CD4-positive, alpha-beta memory T cell (primary cell): ENCODE measurements at regions not wholly inside any gene's neighbourhood (a gene's known extent, or its start where the extent isn't known, plus 50 kb on each side); places are given as distances from the start of the nearest gene placed in this dataset.

ENCODE experiments used
- CTCF ChIA-PET: fragments of 350-600 bp; sonication (Branson Sonifier 250); formaldehyde crosslinking; loops from one replicate; lab custom pipeline; 2021; ENCODE audit warnings: inconsistent platforms; ENCODE audit not compliant: partially characterized antibody; lab: Charles Lee
- POLR2A ChIA-PET: fragments of 350-600 bp; sonication (Branson Sonifier 250); formaldehyde crosslinking; loops from one replicate; lab custom pipeline; 2021; ENCODE audit not compliant: partially characterized antibody; lab: Charles Lee
- DNase-seq, 5 donors: peaks; one replicate each; pipeline versions ENCODE4 v3.0.0 to v3.0.0-alpha.2; 2020 to 2022; ENCODE audit warnings: mixed read lengths in 1 of 5
- H3K27ac ChIP-seq: one replicate; pipeline ENCODE4 v1.7.0; 2013; ENCODE audit warnings: low read depth, low read length
- H3K27me3 ChIP-seq: 2 replicates; pipeline ENCODE4 v1.7.0; 2013; ENCODE audit warnings: mild to moderate bottlenecking, low read length, moderate library complexity; ENCODE audit not compliant: insufficient read depth
- H3K36me3 ChIP-seq: 2 replicates; pipeline ENCODE4 v1.7.0; 2013; ENCODE audit warnings: mild to moderate bottlenecking, low read length, moderate library complexity; ENCODE audit not compliant: insufficient read depth
- H3K4me1 ChIP-seq: 2 replicates; pipeline ENCODE4 v1.7.0; 2013; ENCODE audit warnings: mild to moderate bottlenecking, low read length, moderate library complexity; ENCODE audit not compliant: insufficient read depth
- H3K4me3 ChIP-seq, 2 donors: one replicate each; pipeline ENCODE4 v1.7.0; 2013; ENCODE audit warnings: low read length in 2 of 2, mild to moderate bottlenecking in 1 of 2
- H3K9me3 ChIP-seq, 2 donors: one replicate each; pipeline ENCODE4 v1.7.0; 2013; ENCODE audit warnings: low read length in 2 of 2, control low read depth in 1 of 2; ENCODE audit not compliant: control insufficient read depth in 1 of 2
- H3K27ac Mint-ChIP-seq, 7 donors: one replicate each; pipeline ENCODE4 v1.8.0; 2020 to 2021; ENCODE audit warnings: mixed read lengths in 7 of 7, mild to moderate bottlenecking in 6 of 7, inconsistent platforms in 3 of 7, moderate library complexity in 3 of 7
- H3K27me3 Mint-ChIP-seq, 2 donors: one replicate each; pipeline ENCODE4 v1.8.0; 2020 to 2021; ENCODE audit warnings: mixed read lengths in 2 of 2
- H3K36me3 Mint-ChIP-seq, 2 donors: one replicate each; pipeline ENCODE4 v1.8.0; 2020 to 2021; ENCODE audit warnings: mixed read lengths in 2 of 2, inconsistent platforms in 1 of 2, mild to moderate bottlenecking in 1 of 2
- H3K4me1 Mint-ChIP-seq, 4 donors: one replicate each; pipeline ENCODE4 v1.8.0; 2020 to 2021; ENCODE audit warnings: mixed read lengths in 4 of 4, mild to moderate bottlenecking in 1 of 4
- H3K4me3 Mint-ChIP-seq, 8 donors: one replicate each; pipeline ENCODE4 v1.8.0; 2020 to 2021; ENCODE audit warnings: mixed read lengths in 8 of 8, mild to moderate bottlenecking in 7 of 8, moderate library complexity in 6 of 8, inconsistent platforms in 3 of 8
- H3K9me3 Mint-ChIP-seq, 8 donors: one replicate each; pipeline ENCODE4 v1.8.0; 2020 to 2021; ENCODE audit warnings: mixed read lengths in 8 of 8, mild to moderate bottlenecking in 5 of 8, inconsistent platforms in 3 of 8, moderate library complexity in 1 of 8
- intact Hi-C: fragments of 100-400 bp; cut with micrococcal nuclease; formaldehyde crosslinking; loops from one replicate; pipeline ENCODE4 v1.15.1; 2023

- no peaks in the 10 kb centered on the region for H3K36me3 Mint-ChIP-seq
- no peak overlapping the region for H3K4me3 Mint-ChIP-seq
These were observed 957.1 kb upstream of the CHAC2 start for GRCh38 chr2:52810460-52810859.

DNA sequence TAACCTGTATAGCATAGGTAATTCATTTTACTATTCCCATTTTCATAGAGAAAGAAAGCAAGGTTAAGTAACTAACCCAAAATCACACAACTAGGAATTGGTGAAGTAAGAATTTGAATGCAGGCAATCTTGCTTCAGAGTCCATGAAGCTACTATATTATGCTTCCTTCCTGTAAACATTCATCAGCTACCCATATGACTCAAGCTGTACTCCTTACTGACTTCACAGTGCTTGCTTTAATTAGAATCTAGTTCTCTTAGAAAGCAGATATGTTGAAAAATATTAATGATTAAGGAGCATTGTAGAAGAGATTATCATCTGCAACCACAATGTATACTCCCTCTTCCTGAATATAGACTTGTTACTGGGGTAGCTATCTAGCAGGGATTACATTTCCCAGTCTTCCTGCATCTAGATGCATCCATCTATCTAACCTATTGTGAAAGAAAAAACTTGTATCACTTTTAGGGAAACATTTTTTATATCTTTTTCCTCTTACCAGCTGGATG, 961.6 kb upstream of the CHAC2 start:
- Histone ChIP-seq H3K4me3 (no peak overlapping the region), H3K27me3 (no peaks in the 10 kb centered on the region), H3K4me1 (no peaks in the 10 kb centered on the region), H3K27ac (no peak overlapping the region), H3K9me3 (no peaks in the 10 kb centered on the region), H3K36me3 (no peaks in the 10 kb centered on the region)
- ChIA-PET POLR2A (no interaction called here), CTCF (no interaction called here)
- Mint-ChIP-seq H3K36me3 (no peaks in the 10 kb centered on the region), H3K9me3 (peaks cover 0 to 4% (median under 1%) of the 10 kb centered on the region in 8 donors), H3K4me3 (no peak overlapping the region), H3K27me3 (no peaks in the 10 kb centered on the region), H3K4me1 (no peaks in the 10 kb centered on the region), H3K27ac (no peak overlapping the region)
- intact Hi-C loops, result no loop called here
- DNase-seq, result no peak

More at GRCh38 chr2:52810460-52810859, 957.1 kb upstream of the CHAC2 start:
- Histone ChIP-seq H3K4me3 (no peak overlapping the region), H3K9me3 (no peaks in the 10 kb centered on the region), H3K27me3 (no peaks in the 10 kb centered on the region), H3K36me3 (no peaks in the 10 kb centered on the region), H3K27ac (no peak overlapping the region), H3K4me1 (no peaks in the 10 kb centered on the region)
- Mint-ChIP-seq H3K9me3 (peaks cover 0 to 3% (median 0%) of the 10 kb centered on the region in 8 donors), H3K27ac (no peak overlapping the region), H3K4me1 (no peaks in the 10 kb centered on the region), H3K27me3 (no peaks in the 10 kb centered on the region)
- ChIA-PET POLR2A (no interaction called here), CTCF (interaction anchor here (0.7 kb wide), 1 partner anchor 908 kb away, joined by 3 read pairs; no protein-coding TSS in a partner anchor)
- DNase-seq, result peak in 1 of 5 donors; percentile 0
- intact Hi-C loops, result no loop called here

DNA sequence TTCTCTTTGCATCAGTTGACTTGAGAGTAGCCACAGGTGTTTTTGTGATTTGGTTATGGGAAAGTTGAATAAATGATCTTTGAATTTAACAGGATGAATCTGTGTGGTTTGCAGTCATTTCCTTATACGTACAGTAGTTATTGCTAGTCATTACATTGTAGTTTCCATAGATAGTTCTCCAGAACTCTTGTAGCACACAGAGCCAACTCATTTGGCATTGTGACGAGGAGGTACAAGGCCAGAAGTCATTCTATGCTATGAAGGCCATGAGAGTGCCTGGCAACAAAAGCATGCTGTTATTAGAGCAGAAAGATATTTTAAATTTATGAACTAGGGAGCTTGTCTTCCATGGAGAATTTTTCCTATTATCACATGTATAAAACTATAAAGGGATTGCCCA, 973.0 kb upstream of the CHAC2 start:
- Histone ChIP-seq H3K27me3 (no peaks in the 10 kb centered on the region), H3K4me1 (no peaks in the 10 kb centered on the region), H3K4me3 (no peak overlapping the region), H3K36me3 (no peaks in the 10 kb centered on the region), H3K9me3 (no peaks in the 10 kb centered on the region), H3K27ac (no peak overlapping the region)
- H3K27ac Mint-ChIP-seq, result no peak overlapping the region
- no peaks in the 10 kb centered on the region for H3K27me3 Mint-ChIP-seq
- H3K4me3 Mint-ChIP-seq, result no peak overlapping the region
- H3K36me3 Mint-ChIP-seq, result no peaks in the 10 kb centered on the region
- ChIA-PET CTCF (no interaction called here), POLR2A (no interaction called here)
- intact Hi-C loops, result no loop called here
- peaks cover 0 to 7% (median 5%) of the 10 kb centered on the region in 8 donors for H3K9me3 Mint-ChIP-seq
- DNase-seq, result no peak
- H3K4me1 Mint-ChIP-seq, result no peaks in the 10 kb centered on the region

- DNase-seq, result no peak
- Histone ChIP-seq H3K9me3 (no peaks in the 10 kb centered on the region), H3K36me3 (no peaks in the 10 kb centered on the region), H3K4me3 (no peak overlapping the region), H3K27me3 (no peaks in the 10 kb centered on the region), H3K27ac (no peak overlapping the region), H3K4me1 (no peaks in the 10 kb centered on the region)
- CTCF ChIA-PET, result no interaction called here
- no peaks in the 10 kb centered on the region for H3K36me3 Mint-ChIP-seq
- peaks cover 0 to 4% (median 0%) of the 10 kb centered on the region in 8 donors for H3K9me3 Mint-ChIP-seq
- intact Hi-C loops, result no loop called here
- no peaks in the 10 kb centered on the region for H3K27me3 Mint-ChIP-seq
- no peak overlapping the region for H3K4me3 Mint-ChIP-seq
- no peak overlapping the region for H3K27ac Mint-ChIP-seq
- no peaks in the 10 kb centered on the region for H3K4me1 Mint-ChIP-seq
- POLR2A ChIA-PET, result no interaction called here
These were observed 988.2 kb upstream of the CHAC2 start for GRCh38 chr2:52779446-52779845.

GRCh38 chr2:52776571-52776970, 991.0 kb upstream of the CHAC2 start:
- H3K4me1 ChIP-seq, result no peaks in the 10 kb centered on the region
- Mint-ChIP-seq H3K36me3 (no peaks in the 10 kb centered on the region), H3K4me1 (no peaks in the 10 kb centered on the region), H3K4me3 (no peak overlapping the region), H3K9me3 (peaks cover 0 to 7% (median 1%) of the 10 kb centered on the region in 8 donors), H3K27ac (no peak overlapping the region), H3K27me3 (no peaks in the 10 kb centered on the region)
- no peak overlapping the region for H3K27ac ChIP-seq
- ChIA-PET POLR2A (no interaction called here), CTCF (no interaction called here)
- intact Hi-C loops, result no loop called here
- DNase-seq, result no peak
- no peaks in the 10 kb centered on the region for H3K27me3 ChIP-seq
- H3K36me3 ChIP-seq, result no peaks in the 10 kb centered on the region
- no peaks in the 10 kb centered on the region for H3K9me3 ChIP-seq
- no peak overlapping the region for H3K4me3 ChIP-seq

- Histone ChIP-seq H3K9me3 (no peaks in the 10 kb centered on the region), H3K27me3 (no peaks in the 10 kb centered on the region), H3K4me1 (no peaks in the 10 kb centered on the region), H3K4me3 (no peak overlapping the region), H3K27ac (no peak overlapping the region), H3K36me3 (no peaks in the 10 kb centered on the region)
- Mint-ChIP-seq H3K9me3 (peaks cover 0 to 13% (median 2%) of the 10 kb centered on the region in 8 donors), H3K4me1 (no peaks in the 10 kb centered on the region), H3K27me3 (no peaks in the 10 kb centered on the region), H3K4me3 (no peak overlapping the region), H3K36me3 (no peaks in the 10 kb centered on the region), H3K27ac (no peak overlapping the region)
- CTCF ChIA-PET, result no interaction called here
- no peak for DNase-seq
- intact Hi-C loops, result no loop called here
- POLR2A ChIA-PET, result no interaction called here
These were observed 991.9 kb upstream of the CHAC2 start for GRCh38 chr2:52775674-52776073.

DNA sequence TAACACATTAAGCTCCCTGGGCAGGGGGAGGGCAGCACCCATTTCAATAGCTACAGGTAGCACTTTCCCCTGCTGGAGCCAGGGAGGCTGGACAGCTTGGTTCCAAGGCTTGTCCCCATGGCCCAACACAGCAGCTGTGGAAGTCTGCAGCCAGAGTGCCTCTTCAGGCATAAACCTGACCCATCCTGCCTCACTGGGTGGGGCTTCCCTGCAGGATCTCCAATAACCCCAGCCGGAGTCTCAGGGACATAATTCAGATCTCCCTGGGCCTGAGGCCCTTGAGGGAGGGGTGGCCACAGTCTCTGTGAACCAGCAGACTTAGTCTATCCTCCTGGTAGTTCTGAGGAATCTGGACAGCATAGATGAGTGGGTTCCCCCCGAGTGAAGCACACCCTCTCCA, 1001.9 kb upstream of the CHAC2 start:
- H3K9me3 Mint-ChIP-seq, result peaks cover 4 to 22% (median 8%) of the 10 kb centered on the region in 8 donors
- Histone ChIP-seq H3K36me3 (no peaks in the 10 kb centered on the region), H3K4me1 (no peaks in the 10 kb centered on the region), H3K27me3 (no peaks in the 10 kb centered on the region), H3K9me3 (no peaks in the 10 kb centered on the region), H3K4me3 (no peak overlapping the region), H3K27ac (no peak overlapping the region)
- no peaks in the 10 kb centered on the region for H3K36me3 Mint-ChIP-seq
- no peak for DNase-seq
- H3K4me1 Mint-ChIP-seq, result no peaks in the 10 kb centered on the region
- CTCF ChIA-PET, result no interaction called here
- intact Hi-C loops, result no loop called here
- POLR2A ChIA-PET, result no interaction called here
- no peaks in the 10 kb centered on the region for H3K27me3 Mint-ChIP-seq
- H3K4me3 Mint-ChIP-seq, result no peak overlapping the region
- H3K27ac Mint-ChIP-seq, result no peak overlapping the region

- no peak for DNase-seq
- ChIA-PET POLR2A (no interaction called here), CTCF (no interaction called here)
- H3K4me3 Mint-ChIP-seq, result no peak overlapping the region
- no peak overlapping the region for H3K27ac Mint-ChIP-seq
- no peak overlapping the region for H3K27ac ChIP-seq
- intact Hi-C loops, result no loop called here
- H3K9me3 ChIP-seq, result no peaks in the 10 kb centered on the region
- H3K4me1 Mint-ChIP-seq, result no peaks in the 10 kb centered on the region
- H3K36me3 ChIP-seq, result no peaks in the 10 kb centered on the region
- H3K36me3 Mint-ChIP-seq, result peaks cover 0 to 3% of the 10 kb centered on the region in 2 donors
- no peaks in the 10 kb centered on the region for H3K27me3 ChIP-seq
- H3K4me1 ChIP-seq, result no peaks in the 10 kb centered on the region
- H3K27me3 Mint-ChIP-seq, result no peaks in the 10 kb centered on the region
- peaks cover 0 to 31% (median 11%) of the 10 kb centered on the region in 8 donors for H3K9me3 Mint-ChIP-seq
- no peak overlapping the region for H3K4me3 ChIP-seq
These were observed 1017.8 kb upstream of the CHAC2 start for GRCh38 chr2:52749764-52750163.
